H9 (cell line): ENCODE measurements at regions not wholly inside any gene's neighbourhood (a gene's known extent, or its start where the extent isn't known, plus 50 kb on each side); places are given as distances from the start of the nearest gene placed in this dataset.

Experiments used
- DNase-seq: peaks from one replicate; pipeline ENCODE4 v3.0.0-alpha.2; 2017
- H2AFZ ChIP-seq: one replicate; pipeline ENCODE4 v1.6.1; 2013; ENCODE audit warnings: mild to moderate bottlenecking, low read length, control low read depth, moderate library complexity
- H2AK5ac ChIP-seq: 2 replicates; pipeline ENCODE4 v1.6.1; 2013; ENCODE audit warnings: low read length, control low read depth, mixed read lengths; ENCODE audit not compliant: insufficient read length
- H2BK120ac ChIP-seq: one replicate; pipeline ENCODE4 v1.6.1; 2013; ENCODE audit warnings: low read depth, mild to moderate bottlenecking, low read length, control low read depth, inconsistent platforms; ENCODE audit not compliant: poor library complexity, severe bottlenecking
- H2BK12ac ChIP-seq: 2 replicates; pipeline ENCODE4 v1.6.1; 2013; ENCODE audit warnings: low read length, control low read depth, mixed read lengths, low read depth; ENCODE audit not compliant: insufficient read length
- H2BK15ac ChIP-seq: 2 replicates; pipeline ENCODE4 v1.6.1; 2013; ENCODE audit warnings: low read depth, low read length, control low read depth
- H2BK20ac ChIP-seq: one replicate; pipeline ENCODE4 v1.6.1; 2013; ENCODE audit warnings: low read depth, mild to moderate bottlenecking, low read length, control low read depth, inconsistent platforms; ENCODE audit not compliant: poor library complexity, severe bottlenecking
- H2BK5ac ChIP-seq: 2 replicates; pipeline ENCODE4 v1.6.1; 2013; ENCODE audit warnings: low read length, control low read depth, mixed read lengths; ENCODE audit not compliant: insufficient read length
- H3K14ac ChIP-seq: 2 replicates; pipeline ENCODE4 v1.6.1; 2013; ENCODE audit warnings: low read length, control low read depth; ENCODE audit not compliant: insufficient read depth
- H3K18ac ChIP-seq: 2 replicates; pipeline ENCODE4 v1.6.1; 2013; ENCODE audit warnings: low read depth, mild to moderate bottlenecking, mixed read lengths, low read length, control low read depth; ENCODE audit not compliant: insufficient read length
- H3K23ac ChIP-seq: 2 replicates; pipeline ENCODE4 v1.6.1; 2013; ENCODE audit warnings: low read length, control low read depth, mixed read lengths, low read depth; ENCODE audit not compliant: insufficient read length
- H3K23me2 ChIP-seq: 2 replicates; pipeline ENCODE4 v1.6.1; 2013; ENCODE audit warnings: low read depth, mild to moderate bottlenecking, mixed read lengths, low read length, control low read depth; ENCODE audit not compliant: insufficient read length, poor library complexity, severe bottlenecking
- H3K27ac ChIP-seq: 2 replicates; pipeline ENCODE4 v1.5.1; 2013; ENCODE audit warnings: low read length, control low read depth, mixed read lengths, low read depth; ENCODE audit not compliant: insufficient read length
- H3K27me3 ChIP-seq: 2 replicates; pipeline ENCODE4 v1.6.1; 2013; ENCODE audit warnings: low read length, control low read depth, inconsistent platforms; ENCODE audit not compliant: insufficient read depth
- H3K4ac ChIP-seq: 2 replicates; pipeline ENCODE4 v1.6.1; 2013; ENCODE audit warnings: low read depth, mild to moderate bottlenecking, control low read depth, inconsistent platforms, low read length, moderate library complexity
- H3K4me1 ChIP-seq: 2 replicates; pipeline ENCODE4 v1.6.1; 2013; ENCODE audit warnings: low read length, control low read depth, inconsistent platforms; ENCODE audit not compliant: insufficient read depth
- H3K4me2 ChIP-seq: 2 replicates; pipeline ENCODE4 v1.6.1; 2013; ENCODE audit warnings: low read length, control low read depth, mixed read lengths; ENCODE audit not compliant: insufficient read length, insufficient read depth
- H3K56ac ChIP-seq: 2 replicates; pipeline ENCODE4 v1.6.1; 2013; ENCODE audit warnings: low read depth, mild to moderate bottlenecking, mixed read lengths, low read length, control low read depth; ENCODE audit not compliant: insufficient read length
- H3K79me1 ChIP-seq: 2 replicates; pipeline ENCODE4 v1.6.1; 2013; ENCODE audit warnings: low read depth, mild to moderate bottlenecking, moderate library complexity, low read length, control low read depth, inconsistent platforms; ENCODE audit not compliant: insufficient read depth, poor library complexity, severe bottlenecking
- H3K79me2 ChIP-seq: 2 replicates; pipeline ENCODE4 v1.6.1; 2013; ENCODE audit warnings: low read length, control low read depth, inconsistent platforms; ENCODE audit not compliant: insufficient read depth
- H3K9ac ChIP-seq: 2 replicates; pipeline ENCODE4 v1.6.1; 2013; ENCODE audit warnings: low read length, control low read depth, mixed read lengths; ENCODE audit not compliant: insufficient read length; ENCODE audit errors: extremely low read depth
- H3K9me3 ChIP-seq: one replicate; pipeline ENCODE4 v1.6.1; 2013; ENCODE audit warnings: low read depth, low read length, inconsistent platforms; ENCODE audit not compliant: control insufficient read depth
- H3T11ph ChIP-seq: one replicate; pipeline ENCODE4 v1.6.1; 2013; ENCODE audit warnings: mild to moderate bottlenecking, low read length, control low read depth, inconsistent platforms
- H4K20me1 ChIP-seq: one replicate; pipeline ENCODE4 v1.6.1; 2013; ENCODE audit not compliant: control insufficient read depth, insufficient read length, insufficient read depth
- H4K5ac ChIP-seq: 2 replicates; pipeline ENCODE4 v1.6.1; 2013; ENCODE audit warnings: low read depth, mild to moderate bottlenecking, mixed read lengths, low read length, control low read depth; ENCODE audit not compliant: insufficient read length
- H4K8ac ChIP-seq: replicated peaks from 2 replicates; pipeline ENCODE4 v1.6.1; 2013; ENCODE audit warnings: low read length, control low read depth, mixed read lengths, low read depth; ENCODE audit not compliant: insufficient read length
- H4K91ac ChIP-seq: 2 replicates; pipeline ENCODE4 v1.6.1; 2013; ENCODE audit warnings: low read depth, mild to moderate bottlenecking, moderate library complexity, mixed read lengths, low read length, control low read depth; ENCODE audit not compliant: insufficient read length
- H3K27ac Mint-ChIP-seq, 3 experiments: 2 replicates in 2 of 3; 3 replicates in 1 of 3; pipeline ENCODE4 v1.8.0; 2020 to 2021; ENCODE audit warnings: mixed read lengths in 3 of 3, mild to moderate bottlenecking in 1 of 3, moderate library complexity in 1 of 3
- H3K27me3 Mint-ChIP-seq: 2 replicates; pipeline ENCODE4 v1.8.0; 2021; ENCODE audit warnings: low read depth, mild to moderate bottlenecking, moderate library complexity, mixed read lengths
- H3K36me3 Mint-ChIP-seq, 3 experiments: 2 replicates in 2 of 3; 3 replicates in 1 of 3; pipeline ENCODE4 v1.8.0; 2020 to 2021; ENCODE audit warnings: low read depth in 3 of 3, mixed read lengths in 3 of 3; ENCODE audit not compliant: insufficient read depth in 1 of 3
- H3K4me1 Mint-ChIP-seq, 2 experiments: 2 replicates each; pipeline ENCODE4 v1.8.0; 2020; ENCODE audit warnings: mixed read lengths in 2 of 2
- H3K4me3 Mint-ChIP-seq, 2 experiments: 2 replicates in 1 of 2; 3 replicates in 1 of 2; pipeline ENCODE4 v1.8.0; 2020 to 2021; ENCODE audit warnings: mild to moderate bottlenecking in 2 of 2, mixed read lengths in 2 of 2, moderate library complexity in 1 of 2
- H3K9me3 Mint-ChIP-seq, 2 experiments: 2 replicates in 1 of 2; 3 replicates in 1 of 2; pipeline ENCODE4 v1.8.0; 2020; ENCODE audit warnings: mild to moderate bottlenecking in 2 of 2, mixed read lengths in 2 of 2, moderate library complexity in 1 of 2
- WGBS: extraction: QIAGEN DNeasy Blood & Tissue Kit; methylation state at CpG from one replicate; pipeline ENCODE4 v1.1.7; 2013; ENCODE audit warnings: missing lambda C conversion rate, low lambda C conversion rate, mixed read lengths; ENCODE audit not compliant: insufficient read length; ENCODE audit errors: extremely low coverage; 5-methylcytosine and 5-hydroxymethylcytosine counted together
- TF ChIP-seq, protein P1 (sequence below): fragments of 200-600 bp; sonication (generic); conservative IDR thresholded peaks from 3 replicates; pipeline ENCODE4 v1.8.0; 2021; ENCODE audit warnings: antibody characterized with exemption, mild to moderate bottlenecking

DNA sequence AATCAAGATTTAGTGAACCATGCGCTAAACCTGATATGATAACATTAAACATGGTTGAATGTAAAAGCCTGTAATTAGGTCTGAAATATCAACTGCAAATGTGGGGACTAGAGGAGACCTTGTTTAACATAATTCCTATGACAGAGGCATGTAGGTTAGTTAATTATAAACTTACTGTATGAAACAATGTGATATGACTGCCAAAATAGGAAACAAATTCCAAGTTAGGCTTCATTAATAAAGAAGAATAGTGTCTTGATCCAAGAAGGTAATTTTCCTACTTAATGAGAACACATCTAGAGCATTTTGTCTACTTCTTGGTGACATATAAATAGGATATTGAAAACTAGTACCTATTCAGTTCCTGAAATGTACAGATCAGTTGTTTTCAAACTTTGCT is 136.2 kb upstream of the TARS1 start:
- Histone ChIP-seq H3K9me3 (no peaks in the 10 kb centered on the region), H2BK20ac (no peak overlapping the region), H3K4me2 (no peak overlapping the region), H2BK5ac (no peak overlapping the region), H3K4me1 (no peaks in the 10 kb centered on the region), H4K5ac (no peak overlapping the region), H3K79me1 (no peaks in the 10 kb centered on the region), H2BK120ac (no peak overlapping the region), H2AK5ac (no peak overlapping the region), H3T11ph (no peak overlapping the region), H2AFZ (no peak overlapping the region), H3K18ac (no peak overlapping the region), H3K14ac (no peak overlapping the region), H3K23ac (no peak overlapping the region), H2BK12ac (no peak overlapping the region), H3K79me2 (no peaks in the 10 kb centered on the region), H3K27me3 (no peaks in the 10 kb centered on the region), H3K4ac (no peak overlapping the region), H3K9ac (no peak overlapping the region), H3K56ac (no peak overlapping the region), H3K23me2 (no peaks in the 10 kb centered on the region), H3K27ac (no peak overlapping the region), H4K8ac (no peak overlapping the region), H2BK15ac (no peak overlapping the region), H4K91ac (no peak overlapping the region), H4K20me1 (no peaks in the 10 kb centered on the region)
- no peak for DNase-seq
- H3K9me3 Mint-ChIP-seq, result no peaks in the 10 kb centered on the region
- no peak overlapping the region for H3K4me3 Mint-ChIP-seq
- TF ChIP-seq, protein P1, sequence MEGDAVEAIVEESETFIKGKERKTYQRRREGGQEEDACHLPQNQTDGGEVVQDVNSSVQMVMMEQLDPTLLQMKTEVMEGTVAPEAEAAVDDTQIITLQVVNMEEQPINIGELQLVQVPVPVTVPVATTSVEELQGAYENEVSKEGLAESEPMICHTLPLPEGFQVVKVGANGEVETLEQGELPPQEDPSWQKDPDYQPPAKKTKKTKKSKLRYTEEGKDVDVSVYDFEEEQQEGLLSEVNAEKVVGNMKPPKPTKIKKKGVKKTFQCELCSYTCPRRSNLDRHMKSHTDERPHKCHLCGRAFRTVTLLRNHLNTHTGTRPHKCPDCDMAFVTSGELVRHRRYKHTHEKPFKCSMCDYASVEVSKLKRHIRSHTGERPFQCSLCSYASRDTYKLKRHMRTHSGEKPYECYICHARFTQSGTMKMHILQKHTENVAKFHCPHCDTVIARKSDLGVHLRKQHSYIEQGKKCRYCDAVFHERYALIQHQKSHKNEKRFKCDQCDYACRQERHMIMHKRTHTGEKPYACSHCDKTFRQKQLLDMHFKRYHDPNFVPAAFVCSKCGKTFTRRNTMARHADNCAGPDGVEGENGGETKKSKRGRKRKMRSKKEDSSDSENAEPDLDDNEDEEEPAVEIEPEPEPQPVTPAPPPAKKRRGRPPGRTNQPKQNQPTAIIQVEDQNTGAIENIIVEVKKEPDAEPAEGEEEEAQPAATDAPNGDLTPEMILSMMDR, result no peak
- H3K27me3 Mint-ChIP-seq, result no peaks in the 10 kb centered on the region
- H3K4me1 Mint-ChIP-seq, result peaks cover 7 to 8% of the 10 kb centered on the region in 2 experiments
- H3K27ac Mint-ChIP-seq, result no peak overlapping the region
- H3K36me3 Mint-ChIP-seq, result no peaks in the 10 kb centered on the region
- no CpG with 5 or more reads among the region's 1 CpG for WGBS
